ENCODE measurements at regions not wholly inside any gene's neighbourhood (a gene's known extent, or its start where the extent isn't known, plus 50 kb on each side); places are given as distances from the start of the nearest gene placed in this dataset.
A peak's percentile ranks its signal among the peaks of the same experiment; 100 is the strongest.

DNA sequence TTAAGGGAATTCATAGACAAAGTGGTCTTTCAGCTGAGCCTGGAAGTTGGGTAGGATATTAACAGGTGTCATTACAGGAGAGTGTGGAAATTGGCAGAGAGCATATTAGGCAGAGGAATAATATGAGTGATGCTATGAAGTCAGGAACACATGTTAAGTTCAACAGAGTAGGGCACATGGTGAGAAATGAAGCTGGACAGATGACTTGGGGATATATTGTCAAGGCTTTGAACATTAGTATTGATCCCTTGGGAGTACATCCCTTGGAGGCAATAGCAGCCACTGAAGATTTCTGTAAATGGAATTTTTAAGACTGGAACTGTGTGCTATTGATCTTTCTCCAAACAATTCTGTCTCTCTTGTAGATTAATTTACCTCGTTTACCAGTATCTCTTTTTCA lies 170.7 kb downstream of the SCG2 start:
- no peak overlapping the region for H3K4me3 ChIP-seq (ENCODE audit: low read length)
- no peak for DNase-seq (ENCODE audit: low read depth)
- TF ChIP-seq, protein P1, sequence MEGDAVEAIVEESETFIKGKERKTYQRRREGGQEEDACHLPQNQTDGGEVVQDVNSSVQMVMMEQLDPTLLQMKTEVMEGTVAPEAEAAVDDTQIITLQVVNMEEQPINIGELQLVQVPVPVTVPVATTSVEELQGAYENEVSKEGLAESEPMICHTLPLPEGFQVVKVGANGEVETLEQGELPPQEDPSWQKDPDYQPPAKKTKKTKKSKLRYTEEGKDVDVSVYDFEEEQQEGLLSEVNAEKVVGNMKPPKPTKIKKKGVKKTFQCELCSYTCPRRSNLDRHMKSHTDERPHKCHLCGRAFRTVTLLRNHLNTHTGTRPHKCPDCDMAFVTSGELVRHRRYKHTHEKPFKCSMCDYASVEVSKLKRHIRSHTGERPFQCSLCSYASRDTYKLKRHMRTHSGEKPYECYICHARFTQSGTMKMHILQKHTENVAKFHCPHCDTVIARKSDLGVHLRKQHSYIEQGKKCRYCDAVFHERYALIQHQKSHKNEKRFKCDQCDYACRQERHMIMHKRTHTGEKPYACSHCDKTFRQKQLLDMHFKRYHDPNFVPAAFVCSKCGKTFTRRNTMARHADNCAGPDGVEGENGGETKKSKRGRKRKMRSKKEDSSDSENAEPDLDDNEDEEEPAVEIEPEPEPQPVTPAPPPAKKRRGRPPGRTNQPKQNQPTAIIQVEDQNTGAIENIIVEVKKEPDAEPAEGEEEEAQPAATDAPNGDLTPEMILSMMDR (conservative IDR thresholded peaks at IDR 0.05; ENCODE audit: low read length), result no peak

DNA sequence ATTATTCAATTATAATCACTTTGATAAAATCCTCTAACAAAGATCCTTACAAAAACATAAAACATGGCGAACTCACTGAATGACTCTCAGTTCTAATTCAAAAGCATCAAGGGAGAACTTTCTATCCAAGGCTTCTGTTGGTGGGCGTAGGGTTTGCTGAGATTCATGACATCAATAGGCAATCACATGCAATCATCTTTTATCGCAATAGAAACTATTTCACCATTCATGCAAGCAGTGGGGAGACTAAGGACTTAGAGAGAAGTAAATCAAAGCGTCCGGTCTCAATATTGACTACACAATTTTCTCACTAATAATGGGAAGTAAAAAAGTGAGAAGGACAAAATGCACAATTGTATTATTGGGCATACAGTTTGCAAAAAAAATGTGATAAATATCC lies 168.7 kb downstream of the SCG2 start:
- TF ChIP-seq, protein P1 (conservative IDR thresholded peaks at IDR 0.05; ENCODE audit: low read length), result no peak
- no peak overlapping the region for H3K4me3 ChIP-seq (ENCODE audit: low read length)
- no peak for DNase-seq (ENCODE audit: low read depth)

DNA sequence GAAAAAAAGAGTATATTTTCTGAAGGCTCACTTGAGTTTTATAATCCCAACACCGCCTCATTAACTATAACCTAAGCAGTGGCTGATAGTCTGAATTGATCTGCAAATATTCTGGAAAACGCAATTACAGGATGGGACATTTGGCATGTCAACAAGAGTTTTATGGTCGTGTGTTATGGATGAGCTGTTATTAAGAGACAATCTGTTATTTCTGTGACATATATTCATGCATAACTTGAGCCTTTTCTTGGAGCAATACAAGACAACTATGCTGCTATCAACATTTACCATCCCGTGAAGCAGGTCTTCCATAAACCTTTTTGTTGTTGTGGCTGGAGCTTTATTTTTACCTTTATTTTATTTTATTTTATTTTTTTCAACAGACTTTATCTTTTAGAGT lies 164.4 kb downstream of the SCG2 start:
- no peak for DNase-seq (ENCODE audit: low read depth)
- no peak overlapping the region for H3K4me3 ChIP-seq (ENCODE audit: low read length)
- TF ChIP-seq, protein P1 (conservative IDR thresholded peaks at IDR 0.05; ENCODE audit: low read length), result no peak

DNA sequence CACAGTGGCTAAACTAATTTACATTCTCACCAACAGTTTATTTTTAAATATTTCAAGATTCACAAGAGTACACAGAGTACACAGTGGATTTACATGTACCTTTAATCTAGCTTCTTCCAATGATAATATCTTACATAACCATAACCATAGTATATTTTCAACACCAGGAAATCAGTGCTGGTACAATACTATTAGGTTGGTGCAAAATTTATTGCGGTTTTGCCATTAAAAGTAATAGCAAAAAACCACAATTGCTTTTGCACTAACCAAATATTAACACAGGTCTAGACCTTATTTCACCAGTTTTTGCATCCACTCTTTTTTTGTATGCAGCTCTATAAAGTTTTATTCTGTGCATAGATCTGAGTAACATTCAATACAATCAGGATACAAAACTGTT lies 163.0 kb downstream of the SCG2 start:
- no peak for DNase-seq (ENCODE audit: low read depth)
- TF ChIP-seq, protein P1 (conservative IDR thresholded peaks at IDR 0.05; ENCODE audit: low read length), result no peak

DNA sequence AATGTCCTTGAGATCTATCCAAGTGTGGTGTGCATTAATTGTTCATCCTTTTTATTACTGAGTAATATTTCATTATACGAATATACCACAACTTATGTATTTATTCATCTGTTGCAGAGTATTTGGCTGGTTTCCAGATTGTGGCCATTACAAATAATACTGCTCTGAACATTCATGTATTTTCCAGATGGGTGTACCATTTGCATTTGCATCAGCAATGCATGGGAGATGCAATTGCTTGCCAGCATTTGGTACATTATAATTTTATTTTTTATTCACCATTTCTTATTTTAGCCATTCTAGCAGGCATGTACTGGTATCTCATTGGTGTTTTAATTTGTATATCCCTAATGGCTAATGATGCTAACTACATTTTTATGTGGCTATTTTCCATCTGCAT lies 162.4 kb downstream of the SCG2 start:
- TF ChIP-seq, protein P1 (conservative IDR thresholded peaks at IDR 0.05; ENCODE audit: low read length), result no peak
- no peak for DNase-seq (ENCODE audit: low read depth)
- H3K4me3 ChIP-seq (ENCODE audit: low read length), result no peak overlapping the region

More for the DNA sequence above, 163.0 kb downstream of the SCG2 start:
- no peak overlapping the region for H3K4me3 ChIP-seq (ENCODE audit: low read length)

DNA sequence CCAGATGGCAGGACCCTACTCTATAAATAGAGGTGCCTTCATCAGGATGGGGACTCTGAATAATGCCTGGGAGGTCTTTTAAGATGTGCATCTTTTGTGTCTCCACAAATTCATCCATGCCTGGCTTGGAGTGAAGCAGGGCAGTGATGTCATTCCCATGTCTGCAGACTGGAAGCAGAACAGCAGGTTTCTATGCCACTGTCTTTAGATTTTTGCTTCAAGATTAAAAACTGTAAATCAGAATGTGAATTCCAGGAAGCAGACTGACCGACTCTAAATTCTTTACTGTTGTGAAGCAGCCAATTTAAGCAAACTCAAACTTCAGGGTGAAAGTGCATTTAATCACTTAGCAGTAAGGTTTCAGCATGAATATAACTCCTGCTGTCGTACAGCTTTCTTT lies 159.3 kb downstream of the SCG2 start:
- peak; percentile 20 for DNase-seq (ENCODE audit: low read depth)
- H3K4me3 ChIP-seq (ENCODE audit: low read length), result no peak overlapping the region
- TF ChIP-seq, protein P1 (conservative IDR thresholded peaks at IDR 0.05; ENCODE audit: low read length), result no peak

DNA sequence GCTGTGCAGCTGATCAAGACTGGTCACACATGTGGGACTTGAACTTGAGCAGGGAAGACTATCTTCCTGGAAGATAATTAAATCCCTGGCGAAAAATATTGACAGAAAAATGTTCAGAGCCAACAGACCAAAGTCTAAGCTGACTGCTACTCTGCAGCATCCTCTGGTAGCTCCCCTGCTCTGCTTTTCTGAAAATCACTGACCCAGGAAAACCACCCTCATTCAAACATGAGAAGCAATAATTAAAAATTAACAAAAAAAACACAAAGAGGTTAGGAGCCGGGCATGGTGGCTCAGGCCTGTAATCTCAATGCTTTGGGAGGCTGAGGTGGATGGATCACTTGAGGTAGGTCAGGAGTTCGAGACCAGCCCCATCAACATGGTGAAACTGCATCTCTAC lies 151.9 kb downstream of the SCG2 start:
- no peak overlapping the region for H3K4me3 ChIP-seq (ENCODE audit: low read length)
- TF ChIP-seq, protein P1 (conservative IDR thresholded peaks at IDR 0.05; ENCODE audit: low read length), result no peak
- no peak for DNase-seq (ENCODE audit: low read depth)
